ENCODE measurements at regions not wholly inside any gene's neighbourhood (a gene's known extent, or its start where the extent isn't known, plus 50 kb on each side); places are given as distances from the start of the nearest gene placed in this dataset.

- TF ChIP-seq CSDC2 (CRISPR knock-in tag; IDR thresholded peaks at IDR 0.05): no peak
- no peak for TF ChIP-seq TCF4 (CRISPR knock-in tag; IDR thresholded peaks at IDR 0.05; ENCODE audit: borderline replicate concordance)
- TF ChIP-seq ISL1 (CRISPR knock-in tag; IDR thresholded peaks at IDR 0.05): no peak
- no peak for TF ChIP-seq ARNTL (CRISPR knock-in tag; IDR thresholded peaks at IDR 0.05; ENCODE audit: borderline replicate concordance, low read depth)
- TF ChIP-seq GLIS3 (CRISPR knock-in tag; IDR thresholded peaks at IDR 0.05): no peak
- TF ChIP-seq ZNF565 (CRISPR knock-in tag; conservative IDR thresholded peaks at IDR 0.05; ENCODE audit: low read depth): no peak
- no peak for TF ChIP-seq ESRRG (CRISPR knock-in tag; IDR thresholded peaks at IDR 0.05)
- TF ChIP-seq SNAI2 (CRISPR knock-in tag; IDR thresholded peaks at IDR 0.05): no peak
- TF ChIP-seq ZC3H10 (CRISPR knock-in tag; IDR thresholded peaks at IDR 0.05): no peak
- TF ChIP-seq BACH2 (CRISPR knock-in tag; IDR thresholded peaks at IDR 0.05; ENCODE audit: borderline replicate concordance): no peak
- TF ChIP-seq POU6F1 (CRISPR knock-in tag; IDR thresholded peaks at IDR 0.05; ENCODE audit: borderline replicate concordance, low read depth): no peak
- TF ChIP-seq ZFP3 (CRISPR knock-in tag; IDR thresholded peaks at IDR 0.05): no peak
- TF ChIP-seq PPARA (CRISPR knock-in tag; IDR thresholded peaks at IDR 0.05; ENCODE audit: borderline replicate concordance): no peak
- TF ChIP-seq ZFP30 (CRISPR knock-in tag; IDR thresholded peaks at IDR 0.05): no peak
- no peak for TF ChIP-seq CSRNP3 (CRISPR knock-in tag; IDR thresholded peaks at IDR 0.05)
- TF ChIP-seq PATZ1 (CRISPR knock-in tag; IDR thresholded peaks at IDR 0.05; ENCODE audit: borderline replicate concordance): no peak
- no peak for TF ChIP-seq TOX (CRISPR knock-in tag; IDR thresholded peaks at IDR 0.05; ENCODE audit: borderline replicate concordance)
- no peak for TF ChIP-seq RARB (CRISPR knock-in tag; IDR thresholded peaks at IDR 0.05)
- no peak for TF ChIP-seq ZNF70 (CRISPR knock-in tag; IDR thresholded peaks at IDR 0.05)
- TF ChIP-seq OSR1 (CRISPR knock-in tag; IDR thresholded peaks at IDR 0.05): no peak
- no peak for ATAC-seq
Measured at GRCh38 chr2:57049273-57049672, 865.5 kb downstream of the CCDC85A start.

GRCh38 chr2:57050007-57050406, 866.2 kb downstream of the CCDC85A start:
- TF ChIP-seq CSDC2 (CRISPR knock-in tag; IDR thresholded peaks at IDR 0.05) (no peak), ESRRG (CRISPR knock-in tag; IDR thresholded peaks at IDR 0.05) (no peak), ZC3H10 (CRISPR knock-in tag; IDR thresholded peaks at IDR 0.05) (no peak), TSHZ2 (CRISPR knock-in tag; IDR thresholded peaks at IDR 0.05) (no peak)
- ATAC-seq: no peak

GRCh38 chr2:57066301-57066700, 882.5 kb downstream of the CCDC85A start:
- peak; percentile 73 for ATAC-seq

- ATAC-seq: peak; percentile 54; the same call in 2 of the 3 replicates
- TF ChIP-seq TSHZ2 (CRISPR knock-in tag; IDR thresholded peaks at IDR 0.05): no peak
Measured at GRCh38 chr2:57075226-57075625, 891.4 kb downstream of the CCDC85A start.

All from SK-N-SH treated with all-trans-retinoic acid at 6 μM for 48 hours (cell line).